DND-41 (cell line): ENCODE measurements at regions not wholly inside any gene's neighbourhood (a gene's known extent, or its start where the extent isn't known, plus 50 kb on each side); places are given as distances from the start of the nearest gene placed in this dataset.

Experiments
- ATAC-seq: fragments of 200-7000 bp; cut with Tn5 transposase; 3 replicates; pipeline ENCODE4 v1.9.1; 2021; ENCODE audit warnings: low read depth; ENCODE audit not compliant: insufficient read depth
- DNase-seq: peaks from one replicate; pipeline ENCODE4 v3.0.0-alpha.2; 2020
- H2AFZ ChIP-seq: 2 replicates; pipeline ENCODE4 v1.6.0; 2012; ENCODE audit warnings: low read depth, low read length
- H3K27ac ChIP-seq: 2 replicates; pipeline ENCODE4 v1.5.1; 2012; ENCODE audit warnings: low read length, inconsistent platforms
- H3K27me3 ChIP-seq: fragments of 200-600 bp; sonication (generic); 2 replicates; pipeline ENCODE4 v1.6.0; 2012; ENCODE audit warnings: low read length, mild to moderate bottlenecking, inconsistent platforms; ENCODE audit not compliant: insufficient read depth, poor library complexity
- H3K36me3 ChIP-seq: 2 replicates; pipeline ENCODE4 v1.5.1; 2012; ENCODE audit warnings: low read length, inconsistent platforms; ENCODE audit not compliant: insufficient read depth
- H3K4me1 ChIP-seq: 2 replicates; pipeline ENCODE4 v1.5.1; 2012; ENCODE audit warnings: mild to moderate bottlenecking, low read length; ENCODE audit not compliant: insufficient read depth
- H3K4me2 ChIP-seq: 2 replicates; pipeline ENCODE4 v1.6.0; 2012; ENCODE audit warnings: mild to moderate bottlenecking, moderate library complexity, low read length, inconsistent platforms; ENCODE audit not compliant: insufficient read depth
- H3K4me3 ChIP-seq, 2 experiments: fragments of 200-600 bp in 1 of 2; shearing (Covaris generic) in 1 of 2; 2 replicates each; pipeline ENCODE4 v1.5.1; 2012 to 2016; ENCODE audit warnings: inconsistent platforms in 2 of 2, low read length in 2 of 2, mild to moderate bottlenecking in 2 of 2, low read depth in 1 of 2, moderate library complexity in 1 of 2
- H3K79me2 ChIP-seq: 2 replicates; pipeline ENCODE4 v1.6.0; 2012; ENCODE audit warnings: low read length, inconsistent platforms; ENCODE audit not compliant: insufficient read depth
- H3K9ac ChIP-seq: 2 replicates; pipeline ENCODE4 v1.6.0; 2012; ENCODE audit warnings: low read depth, mild to moderate bottlenecking, inconsistent platforms, low read length, moderate library complexity
- H3K9me3 ChIP-seq: 2 replicates; pipeline ENCODE4 v1.5.1; 2012; ENCODE audit warnings: low read length, moderate library complexity, mild to moderate bottlenecking, inconsistent platforms; ENCODE audit not compliant: insufficient read depth, severe bottlenecking
- H4K20me1 ChIP-seq: 2 replicates; pipeline ENCODE4 v1.6.0; 2012; ENCODE audit warnings: low read length; ENCODE audit not compliant: insufficient read depth
- CTCF ChIP-seq: IDR thresholded peaks from 2 replicates; pipeline ENCODE4 v1.5.1; 2012; ENCODE audit warnings: borderline replicate concordance, low read length, moderate library complexity, mild to moderate bottlenecking; ENCODE audit not compliant: poor library complexity, severe bottlenecking; ENCODE audit errors: extremely low read depth
- EZH2 ChIP-seq: IDR thresholded peaks from 3 replicates; pipeline ENCODE4 v1.6.1; 2012; ENCODE audit warnings: borderline replicate concordance, low read depth, mild to moderate bottlenecking, moderate library complexity, low read length, inconsistent platforms; ENCODE audit not compliant: severe bottlenecking

GRCh38 chr9:79384501-79384900, 187.3 kb upstream of the TLE4 start:
- no peak overlapping the region for H3K4me3 ChIP-seq
- no peak for DNase-seq
- TF ChIP-seq CTCF (no peak), EZH2 (no peak)

GRCh38 chr9:79387101-79387835, 184.5 kb upstream of the TLE4 start:
- Histone ChIP-seq H2AFZ (no peak overlapping the region), H3K27ac (no peak overlapping the region), H4K20me1 (no peaks in the 10 kb centered on the region), H3K79me2 (no peaks in the 10 kb centered on the region), H3K9me3 (no peaks in the 10 kb centered on the region), H3K4me1 (no peaks in the 10 kb centered on the region), H3K4me3 (no peak overlapping the region), H3K9ac (no peak overlapping the region), H3K36me3 (no peaks in the 10 kb centered on the region), H3K27me3 (no peaks in the 10 kb centered on the region), H3K4me2 (no peak overlapping the region)
- TF ChIP-seq CTCF (no peak), EZH2 (no peak)
- DNase-seq (no peak), ATAC-seq (no peak)

More at GRCh38 chr9:79384501-79384900, 187.3 kb upstream of the TLE4 start:
- no peaks in the 10 kb centered on the region for H3K4me1 ChIP-seq
- no peaks in the 10 kb centered on the region for H3K9me3 ChIP-seq
- no peaks in the 10 kb centered on the region for H3K36me3 ChIP-seq
- H3K27ac ChIP-seq: no peak overlapping the region
- no peaks in the 10 kb centered on the region for H3K27me3 ChIP-seq
- no peak overlapping the region for H2AFZ ChIP-seq
- no peak overlapping the region for H3K4me2 ChIP-seq
- no peaks in the 10 kb centered on the region for H3K79me2 ChIP-seq
- no peak overlapping the region for H3K9ac ChIP-seq
- no peak for ATAC-seq
- no peaks in the 10 kb centered on the region for H4K20me1 ChIP-seq

GRCh38 chr9:79390077-79390698, 181.6 kb upstream of the TLE4 start:
- no peaks in the 10 kb centered on the region for H3K27me3 ChIP-seq
- no peak for ATAC-seq
- H3K4me2 ChIP-seq: no peak overlapping the region
- no peak overlapping the region for H3K4me3 ChIP-seq
- H3K9me3 ChIP-seq: no peaks in the 10 kb centered on the region
- H3K36me3 ChIP-seq: no peaks in the 10 kb centered on the region
- no peak for DNase-seq
- H3K4me1 ChIP-seq: no peaks in the 10 kb centered on the region
- no peaks in the 10 kb centered on the region for H4K20me1 ChIP-seq
- H3K9ac ChIP-seq: no peak overlapping the region
- H2AFZ ChIP-seq: no peak overlapping the region
- TF ChIP-seq EZH2: no peak
- no peak for TF ChIP-seq CTCF
- H3K27ac ChIP-seq: no peak overlapping the region
- no peaks in the 10 kb centered on the region for H3K79me2 ChIP-seq
